ENCODE measurements at regions not wholly inside any gene's neighbourhood (a gene's known extent, or its start where the extent isn't known, plus 50 kb on each side); places are given as distances from the start of the nearest gene placed in this dataset.

- ChIA-PET CTCF (interaction anchor here (1.1 to 1.3 kb wide), 3 partner anchors 11 to 569 kb away, joined by 3 to 5 read pairs (median 3); no protein-coding TSS in a partner anchor), POLR2A (interaction anchor here (1.4 kb wide), 1 partner anchor 168 kb away, joined by 4 read pairs; no protein-coding TSS in a partner anchor)
- DNase-seq (ENCODE audit: low read depth, low spot score), result no peak
- TF ChIP-seq, protein P1, sequence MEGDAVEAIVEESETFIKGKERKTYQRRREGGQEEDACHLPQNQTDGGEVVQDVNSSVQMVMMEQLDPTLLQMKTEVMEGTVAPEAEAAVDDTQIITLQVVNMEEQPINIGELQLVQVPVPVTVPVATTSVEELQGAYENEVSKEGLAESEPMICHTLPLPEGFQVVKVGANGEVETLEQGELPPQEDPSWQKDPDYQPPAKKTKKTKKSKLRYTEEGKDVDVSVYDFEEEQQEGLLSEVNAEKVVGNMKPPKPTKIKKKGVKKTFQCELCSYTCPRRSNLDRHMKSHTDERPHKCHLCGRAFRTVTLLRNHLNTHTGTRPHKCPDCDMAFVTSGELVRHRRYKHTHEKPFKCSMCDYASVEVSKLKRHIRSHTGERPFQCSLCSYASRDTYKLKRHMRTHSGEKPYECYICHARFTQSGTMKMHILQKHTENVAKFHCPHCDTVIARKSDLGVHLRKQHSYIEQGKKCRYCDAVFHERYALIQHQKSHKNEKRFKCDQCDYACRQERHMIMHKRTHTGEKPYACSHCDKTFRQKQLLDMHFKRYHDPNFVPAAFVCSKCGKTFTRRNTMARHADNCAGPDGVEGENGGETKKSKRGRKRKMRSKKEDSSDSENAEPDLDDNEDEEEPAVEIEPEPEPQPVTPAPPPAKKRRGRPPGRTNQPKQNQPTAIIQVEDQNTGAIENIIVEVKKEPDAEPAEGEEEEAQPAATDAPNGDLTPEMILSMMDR (IDR thresholded peaks at IDR 0.05; ENCODE audit: insufficient read depth, low read length, missing control alignments), result no peak
- H3K4me3 ChIP-seq (ENCODE audit: low read depth, low read length), result no peak overlapping the region
Observed at GRCh38 chr1:221886311-221886710, 144.4 kb upstream of the DUSP10 start.

GRCh38 chr1:221884821-221885220 is 142.9 kb upstream of the DUSP10 start:
- no peak for DNase-seq (ENCODE audit: low read depth, low spot score)
- CTCF ChIA-PET, result no interaction called here
- H3K4me3 ChIP-seq (ENCODE audit: low read depth, low read length), result no peak overlapping the region
- TF ChIP-seq, protein P1 (IDR thresholded peaks at IDR 0.05; ENCODE audit: insufficient read depth, low read length, missing control alignments), result no peak
- POLR2A ChIA-PET, result no interaction called here

GRCh38 chr1:221881805-221882581 is 140.1 kb upstream of the DUSP10 start:
- no peak overlapping the region for H3K4me3 ChIP-seq (ENCODE audit: low read depth, low read length)
- POLR2A ChIA-PET, result no interaction called here
- no peak for DNase-seq (ENCODE audit: low read depth, low spot score)
- CTCF ChIA-PET, result interaction anchor here (1.5 kb wide), 1 partner anchor 140 kb away, joined by 3 read pairs; the partner anchor contains the start of gene DUSP10
- TF ChIP-seq, protein P1 (IDR thresholded peaks at IDR 0.05; ENCODE audit: insufficient read depth, low read length, missing control alignments), result no peak

DNA sequence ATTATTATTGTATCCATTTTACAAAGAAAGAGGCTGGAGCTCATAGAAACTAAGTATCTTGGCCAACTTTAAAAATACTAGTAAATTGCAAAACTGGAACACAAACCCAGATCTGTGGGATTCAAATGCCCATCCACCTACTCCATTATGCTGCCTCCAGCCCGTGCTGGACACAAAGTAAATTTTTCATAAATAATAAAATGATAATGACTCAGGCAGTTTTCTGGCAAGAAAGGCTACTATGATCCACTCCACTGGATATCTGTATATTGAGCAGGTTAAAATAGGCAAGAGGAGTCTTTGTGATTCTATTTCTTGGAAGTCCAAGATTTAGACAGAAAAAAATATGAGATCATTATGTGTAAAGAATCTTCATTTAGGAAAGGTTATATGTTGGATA is 138.3 kb upstream of the DUSP10 start:
- no peak overlapping the region for H3K4me3 ChIP-seq (ENCODE audit: low read depth, low read length)
- DNase-seq (ENCODE audit: low read depth, low spot score), result no peak
- ChIA-PET POLR2A (no interaction called here), CTCF (interaction anchor here (1.8 kb wide), 1 partner anchor 12 kb away, joined by 6 read pairs; no protein-coding TSS in a partner anchor)
- TF ChIP-seq, protein P1 (IDR thresholded peaks at IDR 0.05; ENCODE audit: insufficient read depth, low read length, missing control alignments), result no peak

DNA sequence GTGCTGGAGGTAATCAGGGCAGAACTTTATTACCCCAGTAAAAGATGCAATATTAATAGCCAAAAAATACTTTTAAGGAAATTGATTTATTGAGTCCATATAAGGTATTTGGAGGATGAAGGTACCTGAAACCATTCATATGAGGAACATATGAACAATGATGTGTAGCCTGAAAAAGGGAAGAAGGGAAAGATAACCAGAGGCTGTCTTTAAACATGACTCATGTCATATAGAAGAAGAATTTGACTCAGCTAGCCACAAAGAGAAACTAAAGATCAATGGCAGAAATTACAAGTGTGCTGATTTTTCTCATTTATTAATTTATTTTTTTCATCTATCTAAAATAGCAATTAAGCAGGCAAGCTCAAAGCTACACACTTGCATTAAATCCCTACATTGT is 136.2 kb upstream of the DUSP10 start:
- H3K4me3 ChIP-seq (ENCODE audit: low read depth, low read length), result no peak overlapping the region
- POLR2A ChIA-PET, result interaction anchor here (0.7 to 1.4 kb wide), 3 partner anchors 22 to 989 kb away, joined by 3 to 4 read pairs (median 3); partner anchors contain the start of gene DUSP10
- CTCF ChIA-PET, result interaction anchor here (1.0 to 1.2 kb wide), 2 partner anchors 10 to 577 kb away, joined by 3 to 4 read pairs; no protein-coding TSS in a partner anchor
- TF ChIP-seq, protein P1 (IDR thresholded peaks at IDR 0.05; ENCODE audit: insufficient read depth, low read length, missing control alignments), result no peak
- no peak for DNase-seq (ENCODE audit: low read depth, low spot score)

- ChIA-PET POLR2A (no interaction called here), CTCF (interaction anchor here (1.2 kb wide), 1 partner anchor 12 kb away, joined by 4 read pairs; no protein-coding TSS in a partner anchor)
- DNase-seq (ENCODE audit: low read depth, low spot score), result no peak
- TF ChIP-seq, protein P1 (IDR thresholded peaks at IDR 0.05; ENCODE audit: insufficient read depth, low read length, missing control alignments), result no peak
- no peak overlapping the region for H3K4me3 ChIP-seq (ENCODE audit: low read depth, low read length)
Observed at GRCh38 chr1:221877311-221877710, 135.4 kb upstream of the DUSP10 start.
